HG02870 (cell line): ENCODE measurements at regions not wholly inside any gene's neighbourhood (a gene's known extent, or its start where the extent isn't known, plus 50 kb on each side); places are given as distances from the start of the nearest gene placed in this dataset.
"Not testable (repeated sequence)": the region's sequence is repeated elsewhere in the genome, so short reads cannot be mapped to it uniquely, and the experiment has no call there.

Experiments
- ATAC-seq: cut with Tn5 transposase; IDR thresholded peaks from one replicate; pipeline ENCODE4 v1.9.1; 2021; ENCODE audit warnings: mild to moderate bottlenecking, moderate library complexity; ENCODE audit not compliant: unreplicated experiment

GRCh38 chr6:144602523-144603180 lies 317.5 kb downstream of the UTRN start:
- ATAC-seq: no peak

- no peak for ATAC-seq
Observed at GRCh38 chr6:144606083-144606482, 320.9 kb downstream of the UTRN start.

- ATAC-seq: no peak
Observed at GRCh38 chr6:144607998-144608735, 323.0 kb downstream of the UTRN start.

DNA sequence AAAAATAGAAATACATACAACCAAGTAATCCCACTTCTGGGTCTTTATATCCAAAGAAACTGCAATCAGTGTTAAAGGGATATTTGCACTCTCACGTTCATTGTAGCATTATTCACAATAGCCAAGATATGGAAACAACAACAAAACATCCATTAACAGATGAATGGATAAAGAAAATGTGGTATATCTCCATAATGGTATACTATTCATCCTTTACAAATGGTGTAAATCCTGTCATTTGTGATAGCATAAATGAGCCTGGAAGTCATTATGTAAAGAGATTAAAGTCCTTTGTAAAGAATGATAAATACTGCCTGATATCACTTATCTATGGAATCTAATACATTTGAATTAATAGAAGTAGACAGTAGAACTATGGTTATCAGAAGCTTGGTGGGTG lies 327.7 kb downstream of the UTRN start:
- no peak for ATAC-seq

- peak; percentile 79 for ATAC-seq
Observed at GRCh38 chr6:144613859-144614258, 328.7 kb downstream of the UTRN start.

DNA sequence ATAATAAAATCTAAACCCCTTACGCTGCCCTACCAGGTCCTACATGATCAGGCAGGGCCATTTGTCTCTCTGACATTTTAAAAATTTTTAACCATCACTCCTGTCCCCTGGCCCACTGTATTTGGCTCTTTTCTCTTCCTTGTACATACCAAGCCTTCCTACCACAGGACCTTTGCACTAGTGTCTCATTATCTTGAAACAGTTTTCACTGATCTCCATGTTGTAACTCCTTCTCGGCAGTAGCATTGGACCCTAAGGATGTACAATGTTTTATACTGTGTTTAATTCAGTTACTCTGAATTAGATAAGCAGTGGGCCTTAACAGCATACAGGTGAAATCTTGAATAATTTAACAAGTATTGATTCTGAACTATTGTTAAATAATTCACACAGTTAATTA lies 330.7 kb downstream of the UTRN start:
- no peak for ATAC-seq

DNA sequence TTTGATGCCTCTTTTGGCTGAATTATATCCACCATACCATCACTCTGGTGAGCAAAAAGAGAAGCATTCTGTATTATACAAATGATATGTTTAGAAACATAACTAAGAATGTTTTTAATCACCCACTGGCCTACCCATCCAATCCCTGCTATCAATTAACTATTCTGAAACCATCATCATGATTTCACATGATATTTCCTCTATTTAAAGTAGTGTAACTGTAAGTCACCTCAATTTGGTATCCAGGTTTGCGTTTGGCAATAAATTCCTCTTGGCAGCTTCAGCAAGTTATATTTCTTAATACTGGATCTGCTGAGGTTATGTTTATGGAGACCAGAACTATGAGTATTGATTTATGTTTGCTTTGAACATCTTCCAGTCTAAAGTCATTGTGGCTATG lies 332.1 kb downstream of the UTRN start:
- no peak for ATAC-seq

DNA sequence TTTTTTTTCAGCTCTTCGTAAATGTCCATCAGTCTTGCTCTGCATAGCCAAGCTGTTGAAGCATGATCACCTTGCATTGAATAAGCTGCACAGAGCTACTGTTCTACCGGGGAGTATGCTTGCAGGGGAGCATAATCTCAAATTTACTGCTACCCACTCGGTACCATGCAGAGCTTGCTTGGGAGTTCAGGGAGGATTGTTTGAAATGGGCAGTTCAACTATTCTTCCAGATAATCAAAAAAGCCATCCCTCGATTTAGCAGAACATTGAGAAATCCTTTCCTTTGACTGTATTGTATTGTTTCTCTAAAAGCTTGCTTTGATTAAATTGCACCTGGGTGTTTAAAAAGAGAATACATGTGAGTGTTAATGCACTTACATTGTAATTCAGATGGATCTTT lies 332.6 kb downstream of the UTRN start:
- ATAC-seq: no peak

GRCh38 chr6:144619966-144620365 lies 334.8 kb downstream of the UTRN start:
- ATAC-seq: no peak

GRCh38 chr6:144621332-144621731 lies 336.2 kb downstream of the UTRN start:
- ATAC-seq: no peak

GRCh38 chr6:144624246-144624645 lies 339.1 kb downstream of the UTRN start:
- no peak for ATAC-seq

DNA sequence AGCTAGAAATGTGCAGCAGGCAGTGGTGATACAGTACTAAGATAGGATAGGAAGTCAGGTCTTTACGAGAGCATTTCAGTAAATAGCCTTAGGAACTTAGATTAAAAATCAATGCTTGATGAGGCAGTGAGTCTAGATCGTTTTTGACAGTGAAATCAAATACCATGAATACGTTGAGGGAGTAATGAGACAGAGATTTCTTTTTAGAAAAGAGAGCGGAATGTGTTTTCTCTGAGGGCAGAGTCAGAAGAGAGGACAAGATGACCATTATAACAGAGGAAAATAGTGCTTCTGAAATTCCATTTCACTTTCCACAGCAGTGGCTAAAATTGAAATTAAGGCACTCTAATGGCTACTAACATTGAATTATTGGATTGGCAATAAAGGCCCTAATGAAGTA lies 339.6 kb downstream of the UTRN start:
- ATAC-seq: no peak

DNA sequence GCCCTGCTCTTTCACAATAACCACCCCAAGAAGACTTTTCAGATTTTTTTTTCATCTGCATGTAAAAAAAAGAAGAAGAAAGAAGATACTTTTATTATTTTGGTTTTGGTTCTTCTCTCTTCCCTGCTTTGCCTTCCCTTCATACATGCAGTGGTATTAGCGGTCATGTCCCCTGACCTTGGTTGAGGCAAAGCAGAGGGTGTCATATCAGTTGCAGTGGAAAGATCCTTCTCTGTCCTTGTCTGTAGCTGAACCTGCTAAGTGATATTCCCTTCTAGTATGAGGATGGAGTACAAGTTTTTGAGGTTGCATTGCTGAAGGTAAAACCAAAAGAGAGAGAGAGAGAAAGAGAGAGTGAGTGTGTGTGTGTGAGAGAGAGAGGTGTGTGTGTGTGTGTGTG lies 345.7 kb downstream of the UTRN start:
- ATAC-seq: no peak

DNA sequence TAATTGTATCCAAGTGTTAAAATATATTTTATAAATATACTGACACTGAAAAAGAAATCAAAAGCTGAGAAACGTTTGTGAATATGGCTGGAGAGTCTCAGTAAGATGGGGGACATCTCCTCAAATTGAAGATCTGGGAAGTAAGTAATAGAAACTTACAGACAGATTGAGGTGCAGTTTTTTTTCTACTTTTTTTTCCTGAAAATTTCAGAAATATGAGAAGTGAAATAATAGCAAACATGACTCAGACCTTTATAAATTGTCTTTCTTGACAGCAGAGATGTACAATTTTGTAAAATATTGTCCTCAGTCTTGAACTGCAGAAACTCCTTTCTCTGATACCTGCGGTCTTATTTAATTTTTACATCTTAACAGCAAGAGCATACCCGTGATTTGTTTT lies 347.1 kb downstream of the UTRN start:
- no peak for ATAC-seq

DNA sequence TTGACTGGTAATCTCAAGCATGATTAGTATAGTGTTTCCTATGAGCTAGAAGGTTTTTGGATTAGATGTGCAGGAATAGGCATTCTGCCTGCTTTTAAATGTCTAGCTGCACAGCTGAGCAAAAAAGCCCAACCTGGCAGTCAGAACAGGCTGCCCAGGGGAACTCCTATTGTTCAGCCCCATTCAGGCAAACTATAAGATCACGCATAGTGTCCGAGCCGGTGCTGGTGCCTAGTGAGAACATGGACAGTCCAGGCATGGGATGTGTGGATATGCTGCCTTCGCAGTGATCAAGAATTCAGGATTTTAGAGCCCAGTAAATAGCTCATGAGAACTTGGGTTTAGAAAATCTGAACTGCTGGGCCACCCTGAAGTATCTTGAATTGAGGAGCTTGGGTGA lies 348.8 kb downstream of the UTRN start:
- ATAC-seq: no peak

- ATAC-seq: no peak
Observed at GRCh38 chr6:144634371-144634770, 349.2 kb downstream of the UTRN start.

DNA sequence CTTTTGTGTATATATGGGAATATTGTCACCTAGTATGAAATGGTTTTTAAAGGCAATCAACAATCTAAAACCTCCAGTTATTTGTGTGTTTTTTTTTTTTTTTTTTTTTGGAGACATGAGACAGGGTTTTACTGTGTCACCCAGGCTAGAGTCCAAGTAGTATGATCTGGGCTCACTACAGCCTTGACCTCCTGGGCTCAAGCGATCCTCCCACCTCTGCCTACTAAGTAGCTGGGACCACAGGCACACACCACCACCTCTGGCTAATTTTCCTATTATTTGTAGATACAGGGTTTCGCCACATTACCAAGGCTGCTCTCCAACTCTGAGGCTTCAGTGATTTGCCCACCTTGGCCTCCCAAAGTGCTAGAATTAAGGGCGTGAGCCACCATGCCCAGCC lies 349.9 kb downstream of the UTRN start:
- ATAC-seq: no peak

- not testable (repeated sequence) for ATAC-seq
Observed at GRCh38 chr6:144636025-144636424, 350.9 kb downstream of the UTRN start.

DNA sequence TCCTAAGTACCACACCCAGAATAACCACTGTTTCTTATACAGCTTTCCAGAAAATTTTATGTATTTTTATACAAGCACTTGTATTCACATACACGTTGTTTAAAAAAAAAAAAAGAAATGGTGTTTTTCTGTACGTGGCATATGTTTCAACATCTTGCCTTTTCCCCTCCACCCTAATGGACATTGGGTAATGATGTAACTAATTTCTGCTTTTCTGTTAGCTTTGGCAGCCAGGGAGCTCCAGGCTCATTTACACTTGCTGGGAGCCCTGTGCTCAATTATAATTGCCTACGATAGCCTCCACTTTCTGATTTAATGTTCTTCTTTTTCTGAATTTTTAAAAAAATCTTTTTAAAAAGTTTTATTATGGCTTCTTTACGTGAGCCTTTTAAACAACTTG lies 352.4 kb downstream of the UTRN start:
- no peak for ATAC-seq

DNA sequence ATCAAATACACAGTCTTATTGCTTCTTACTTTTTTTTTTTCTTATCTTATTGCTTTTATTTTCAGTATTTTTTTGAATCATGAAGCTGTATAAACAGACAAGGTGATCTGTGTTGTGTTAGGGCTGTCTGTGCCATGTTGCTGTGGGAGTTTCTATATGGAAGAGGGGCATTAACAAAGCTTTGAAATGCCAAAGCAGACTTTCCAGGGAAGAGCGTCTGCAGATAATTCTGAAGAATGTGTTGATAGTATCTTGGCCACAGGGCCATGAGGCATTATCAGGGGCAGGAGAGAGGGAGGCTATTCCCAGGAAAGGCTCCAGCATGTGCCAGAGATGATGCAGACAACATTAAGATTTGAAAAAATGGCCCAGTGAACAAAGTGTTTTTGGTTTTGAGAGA lies 354.5 kb downstream of the UTRN start:
- ATAC-seq: no peak

DNA sequence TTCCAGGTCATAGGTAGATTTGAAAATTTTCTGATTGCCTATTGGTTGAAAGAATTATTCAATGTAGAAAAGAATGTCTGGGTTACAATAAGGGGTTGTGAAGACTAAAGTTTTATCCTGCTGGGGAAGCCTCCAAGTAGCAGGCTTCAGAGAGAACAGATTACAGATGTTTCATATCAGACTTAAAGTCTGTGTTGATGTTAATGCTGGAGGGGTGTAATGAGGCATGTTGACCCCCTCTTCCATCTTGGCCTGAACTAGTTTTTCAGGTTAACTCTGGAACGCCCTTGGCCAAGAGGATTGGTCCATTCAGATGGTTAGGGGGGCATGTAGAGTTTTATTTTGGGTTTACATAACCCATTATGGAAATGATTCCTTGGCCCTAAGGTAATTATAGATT lies 356.2 kb downstream of the UTRN start:
- ATAC-seq: no peak

GRCh38 chr6:144644776-144645175 lies 359.6 kb downstream of the UTRN start:
- ATAC-seq: no peak
